Right ventricle myocardium superior (tissue), 1 donor: ENCODE measurements at regions not wholly inside any gene's neighbourhood (a gene's known extent, or its start where the extent isn't known, plus 50 kb on each side); places are given as distances from the start of the nearest gene placed in this dataset.

ENCODE experiments used
- ATAC-seq: fragments of 200-7000 bp; cut with Tn5 transposase; one replicate; pipeline ENCODE4 v1.9.1; 2020; ENCODE audit warnings: mild to moderate bottlenecking; ENCODE audit not compliant: poor library complexity
- DNase-seq: peaks from one replicate; pipeline ENCODE4 v3.0.0-alpha.2; 2020
- intact Hi-C: fragments of 100-400 bp; cut with DNase I; formaldehyde crosslinking; loops from one replicate; pipeline ENCODE4 v1.11.2; 2022
- donor health status: DM: no; HTN: yes; CAD: no; lungs with severe emphysema.

DNA sequence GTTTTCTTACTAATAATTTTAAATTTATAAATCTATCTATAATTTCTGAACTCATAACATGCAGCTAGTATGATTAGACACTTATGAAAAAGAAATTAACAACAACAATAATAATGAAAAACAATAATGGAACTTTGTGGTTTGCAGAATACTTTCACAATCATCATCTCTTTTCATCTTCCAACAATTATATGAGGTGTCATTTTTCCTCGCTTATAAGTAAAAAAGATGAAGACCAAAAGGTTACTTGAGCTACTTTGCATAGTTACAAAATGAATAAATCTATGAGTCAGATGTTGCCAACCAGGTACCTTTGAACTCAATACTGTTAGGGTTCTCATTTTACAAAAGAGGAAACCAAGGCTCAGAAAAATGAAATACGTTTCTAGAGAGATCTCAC lies 98.5 kb upstream of the ELOVL6 start:
- intact Hi-C loops, result no loop called here
- DNase-seq, result no peak
- no peak for ATAC-seq

DNA sequence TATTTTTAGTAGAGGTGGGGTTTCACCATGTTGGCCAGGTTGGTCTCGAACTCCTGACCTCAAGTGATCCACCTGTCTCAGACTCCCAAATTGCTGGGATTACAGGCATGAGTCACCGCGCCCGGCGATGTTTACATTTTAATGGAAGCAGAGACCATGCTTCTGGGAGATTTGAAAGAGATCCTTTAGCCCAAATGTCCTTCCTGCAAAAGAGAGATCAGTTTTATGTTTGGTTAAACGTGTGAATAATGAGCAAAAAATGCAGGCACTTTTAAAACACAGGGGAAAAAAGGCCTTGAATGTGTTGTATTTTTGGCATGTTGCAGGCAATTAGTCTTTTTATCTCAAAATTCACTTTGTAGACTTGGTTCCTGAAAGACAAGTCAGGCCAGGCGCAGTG lies 95.8 kb upstream of the ELOVL6 start:
- intact Hi-C loops, result no loop called here
- ATAC-seq, result no peak
- no peak for DNase-seq

DNA sequence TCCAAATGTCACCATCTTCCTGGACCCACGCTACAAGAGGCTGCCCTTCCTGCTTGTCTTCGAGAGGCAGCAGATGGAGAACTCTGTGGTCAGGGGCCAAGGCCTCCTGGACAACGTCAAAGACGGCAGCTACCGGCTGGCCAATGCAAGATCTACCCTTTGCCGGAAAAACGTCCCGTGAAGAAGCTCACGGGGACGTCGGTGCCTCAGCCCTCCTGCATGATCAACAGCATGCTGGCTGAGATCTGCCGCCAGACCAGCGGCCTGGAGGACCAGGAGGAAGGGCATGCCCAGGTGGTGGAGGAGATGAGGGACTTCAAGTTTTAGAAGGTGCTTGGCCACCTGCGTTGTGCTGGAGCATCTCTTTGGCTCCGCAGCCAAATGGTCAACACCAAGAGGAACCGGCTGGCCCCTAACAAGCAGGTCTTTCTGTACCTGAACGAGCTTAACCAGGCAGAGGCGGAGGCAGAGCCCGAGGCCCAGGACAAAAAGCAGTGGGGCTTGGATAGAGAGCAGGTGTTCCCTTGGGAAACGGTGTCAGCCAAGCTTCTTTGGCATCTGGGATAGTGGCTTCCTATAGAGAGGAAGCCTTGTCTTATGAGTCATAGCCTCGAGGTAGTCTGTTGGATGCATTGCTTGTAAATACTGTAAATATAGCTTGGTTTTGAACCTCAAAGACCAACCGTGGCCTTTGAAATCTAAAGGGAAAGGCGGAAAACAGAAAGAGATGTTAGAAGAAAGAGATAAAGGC lies 94.8 kb upstream of the ELOVL6 start:
- intact Hi-C loops, result no loop called here
- no peak for ATAC-seq
- DNase-seq, result no peak

DNA sequence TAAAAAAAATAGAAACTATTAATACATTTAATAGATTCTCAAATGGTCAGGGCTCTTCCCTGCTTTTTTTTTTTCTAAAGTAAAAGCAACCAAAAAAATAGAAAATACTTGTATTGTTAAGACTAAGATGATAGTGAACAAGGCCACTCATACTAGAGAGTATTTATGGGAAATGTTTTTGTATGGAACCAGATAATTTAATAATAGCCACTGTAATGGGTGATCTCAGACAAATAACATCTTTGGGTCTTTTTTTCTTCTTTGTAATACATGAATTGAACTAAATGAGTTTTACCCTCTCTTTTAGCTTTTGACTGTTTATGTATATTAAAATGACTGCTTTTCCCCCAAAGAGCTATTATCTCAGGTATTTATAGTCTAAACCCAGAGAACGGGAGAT lies 92.1 kb upstream of the ELOVL6 start:
- DNase-seq (no peak), ATAC-seq (no peak)
- intact Hi-C loops, result no loop called here

DNA sequence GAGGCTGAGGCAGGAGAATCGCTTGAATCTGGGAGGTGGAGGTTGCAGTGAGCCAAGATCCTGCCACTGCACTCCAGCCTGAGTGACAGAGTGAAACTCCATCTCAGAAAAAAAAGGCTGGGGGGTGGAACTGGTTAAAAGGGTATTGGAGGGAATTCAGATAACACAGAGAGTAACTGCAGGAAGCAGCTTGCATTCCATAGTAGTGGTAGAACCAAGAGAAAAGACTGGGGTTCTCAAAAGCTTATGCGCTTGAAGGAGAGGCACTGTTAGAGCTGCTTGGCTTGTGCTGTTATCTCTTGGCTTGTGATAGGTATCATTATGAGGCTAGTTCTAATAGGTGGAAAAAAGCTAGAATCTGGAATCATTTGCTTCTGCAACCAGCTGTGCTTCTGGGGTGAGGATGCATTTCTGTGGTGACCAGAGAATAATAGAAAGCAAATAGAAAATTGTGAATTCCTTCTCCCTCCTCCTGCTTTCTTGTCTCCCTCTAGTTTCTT lies 91.2 kb upstream of the ELOVL6 start:
- ATAC-seq, result no peak
- no peak for DNase-seq
- intact Hi-C loops, result no loop called here

GRCh38 chr4:110287130-110287529 lies 88.7 kb upstream of the ELOVL6 start:
- intact Hi-C loops, result no loop called here
- ATAC-seq, result no peak
- DNase-seq, result no peak

GRCh38 chr4:110278127-110278526 lies 79.7 kb upstream of the ELOVL6 start:
- intact Hi-C loops, result no loop called here
- DNase-seq (no peak), ATAC-seq (no peak)

DNA sequence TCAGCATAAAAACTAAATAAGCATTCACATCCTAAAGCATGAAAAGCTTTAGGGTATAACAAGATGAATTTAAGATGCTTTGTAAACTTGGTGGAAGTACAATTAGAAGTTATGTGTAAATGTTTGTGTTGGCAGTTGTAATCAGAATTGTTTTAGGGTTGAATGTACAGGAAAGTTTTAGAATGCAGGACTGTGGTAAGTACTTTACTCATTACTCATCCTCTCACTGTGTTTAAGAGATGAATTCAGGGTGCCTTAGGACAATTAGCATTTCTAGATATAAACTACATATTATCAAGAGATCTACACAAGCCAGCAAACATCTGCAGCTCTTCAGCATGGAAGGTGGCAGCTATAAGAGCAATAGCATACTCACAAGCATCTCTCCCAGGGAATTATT lies 77.5 kb upstream of the ELOVL6 start:
- DNase-seq (no peak), ATAC-seq (no peak)
- intact Hi-C loops, result no loop called here

DNA sequence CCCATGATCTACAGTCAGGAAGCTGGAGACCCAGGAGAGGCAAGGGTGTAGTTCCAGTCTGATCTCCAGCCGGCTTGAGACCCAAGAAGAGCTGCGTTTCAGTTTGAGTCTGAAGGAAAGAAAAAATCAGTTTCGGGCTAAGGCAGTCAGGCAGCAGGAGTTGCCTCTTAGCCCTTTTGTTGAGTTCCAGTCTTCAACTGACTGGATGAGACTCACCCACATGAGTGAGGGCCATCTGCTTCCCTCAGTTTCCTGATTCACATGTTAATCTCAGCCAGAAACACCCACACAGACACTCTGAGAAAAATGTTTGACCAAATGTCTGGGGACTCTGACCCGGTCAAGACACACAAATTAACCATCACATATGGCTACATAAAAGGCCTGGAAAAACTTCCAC lies 73.6 kb upstream of the ELOVL6 start:
- intact Hi-C loops, result no loop called here
- ATAC-seq (no peak), DNase-seq (no peak)

DNA sequence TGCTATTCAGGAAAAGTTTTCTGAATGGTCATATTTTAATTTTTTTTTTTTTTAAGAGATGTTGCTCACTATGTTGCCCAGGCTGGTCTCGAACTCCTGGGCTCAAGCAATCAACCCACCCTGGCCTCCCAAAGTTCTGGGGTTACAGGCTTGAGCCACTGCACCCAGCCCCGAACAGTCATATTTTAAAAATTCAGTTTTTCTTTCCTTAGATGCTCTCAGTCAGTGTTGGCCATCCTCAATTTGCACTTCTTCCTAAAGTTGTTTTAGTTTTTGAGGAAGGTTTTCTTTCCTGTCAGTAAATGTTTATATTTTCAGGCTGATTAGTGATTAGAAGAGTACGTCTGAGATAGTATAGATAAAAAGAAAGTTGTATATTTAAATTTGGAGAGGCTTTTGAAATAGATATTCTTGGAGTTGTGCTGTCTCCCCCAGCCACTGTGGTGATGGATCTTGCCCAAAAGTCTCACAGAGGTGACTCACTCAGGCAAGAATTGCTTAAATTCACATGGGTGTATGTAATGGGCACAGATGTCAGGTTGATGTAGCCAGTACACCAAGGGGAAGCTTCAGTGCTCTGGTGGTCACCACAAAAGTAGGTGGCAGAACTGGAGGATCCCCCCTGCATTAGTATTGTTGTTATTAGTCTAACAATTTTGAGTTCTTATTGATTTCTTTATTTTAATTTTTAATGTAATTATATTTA lies 72.2 kb upstream of the ELOVL6 start:
- DNase-seq (no peak), ATAC-seq (no peak)
- intact Hi-C loops, result no loop called here

- no peak for DNase-seq
Measured at GRCh38 chr4:110268790-110269189, 70.4 kb upstream of the ELOVL6 start.

DNA sequence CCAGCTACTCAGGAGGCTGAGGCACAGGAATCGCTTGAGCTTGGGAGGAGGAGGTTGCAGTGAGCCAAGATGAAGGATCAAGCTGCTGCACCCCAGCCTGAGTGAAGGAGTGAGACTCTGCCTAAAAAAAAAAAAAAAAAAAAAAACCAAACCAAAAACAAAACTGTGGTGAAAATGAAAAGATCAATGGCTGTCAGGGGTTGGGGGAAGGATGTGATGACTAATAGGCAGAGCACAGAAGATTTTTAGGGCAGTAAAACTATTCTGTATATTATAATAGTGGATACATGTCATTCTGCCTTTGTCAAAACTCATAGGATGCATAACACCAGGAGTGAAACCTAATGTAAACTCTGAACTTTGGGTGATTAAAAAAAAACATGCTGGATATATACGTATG lies 69.9 kb upstream of the ELOVL6 start:
- DNase-seq (no peak), ATAC-seq (no peak)
- intact Hi-C loops, result no loop called here

More at GRCh38 chr4:110268790-110269189, 70.4 kb upstream of the ELOVL6 start:
- intact Hi-C loops, result no loop called here
- ATAC-seq, result no peak

DNA sequence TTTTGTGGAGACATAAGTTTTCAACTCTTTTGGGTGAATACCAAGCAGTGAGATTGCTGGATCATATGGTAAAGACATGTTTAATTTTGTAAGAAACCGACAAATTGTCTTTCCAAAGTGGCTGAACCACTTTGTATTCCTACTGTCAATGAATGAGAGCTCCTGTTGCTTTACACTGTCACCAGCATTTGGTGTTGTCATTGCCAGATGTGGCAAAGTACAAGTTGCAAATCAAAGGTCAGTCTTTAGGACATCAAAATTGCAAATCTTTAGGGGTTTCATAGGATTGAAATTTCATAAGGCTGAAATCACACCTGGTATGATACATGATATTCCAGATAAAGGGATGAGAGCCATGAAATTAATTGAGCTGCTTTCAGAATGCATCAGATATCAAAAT lies 67.7 kb upstream of the ELOVL6 start:
- ATAC-seq (no peak), DNase-seq (no peak)
- intact Hi-C loops, result no loop called here

- ATAC-seq, result no peak
- intact Hi-C loops, result no loop called here
- DNase-seq, result no peak
Measured at GRCh38 chr4:110265001-110265400, 66.6 kb upstream of the ELOVL6 start.

- intact Hi-C loops, result no loop called here
- no peak for DNase-seq
- no peak for ATAC-seq
Measured at GRCh38 chr4:110260299-110260698, 61.9 kb upstream of the ELOVL6 start.

GRCh38 chr4:110250023-110250387 lies 51.6 kb upstream of the ELOVL6 start:
- DNase-seq, result no peak
- intact Hi-C loops, result no loop called here
- ATAC-seq, result no peak

- no peak for DNase-seq
- intact Hi-C loops, result no loop called here
Measured at GRCh38 chr4:110248831-110249253, 50.4 kb upstream of the ELOVL6 start.

More at GRCh38 chr4:110248831-110249253, 50.4 kb upstream of the ELOVL6 start:
- no peak for ATAC-seq
